ENCODE measurements at regions not wholly inside any gene's neighbourhood (a gene's known extent, or its start where the extent isn't known, plus 50 kb on each side); places are given as distances from the start of the nearest gene placed in this dataset.

DNA sequence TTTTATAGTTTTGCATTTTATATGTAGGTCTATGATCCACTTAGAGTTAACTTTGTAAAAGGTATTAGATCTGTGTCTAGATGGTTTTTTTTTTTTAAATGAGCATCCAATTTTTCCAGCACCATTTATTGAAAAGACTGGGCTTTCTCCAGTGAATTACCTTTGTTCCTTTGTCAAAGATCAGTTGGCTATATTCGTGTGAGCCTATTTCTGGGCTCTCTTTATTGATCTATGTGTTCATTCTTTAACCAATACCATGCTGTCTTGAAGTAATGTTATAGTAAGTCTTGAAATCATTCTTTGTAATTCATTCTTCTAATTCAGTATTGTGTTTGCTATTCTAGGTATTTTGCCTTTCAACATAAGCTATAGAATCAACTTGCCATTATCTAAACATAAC, 165.4 kb upstream of the ARPP21 start:
- TF ChIP-seq EZH2 (IDR thresholded peaks at IDR 0.05; ENCODE audit: borderline replicate concordance, insufficient read depth, low read depth, low read length, poor library complexity, severe bottlenecking): no peak
- TF ChIP-seq, protein P1, sequence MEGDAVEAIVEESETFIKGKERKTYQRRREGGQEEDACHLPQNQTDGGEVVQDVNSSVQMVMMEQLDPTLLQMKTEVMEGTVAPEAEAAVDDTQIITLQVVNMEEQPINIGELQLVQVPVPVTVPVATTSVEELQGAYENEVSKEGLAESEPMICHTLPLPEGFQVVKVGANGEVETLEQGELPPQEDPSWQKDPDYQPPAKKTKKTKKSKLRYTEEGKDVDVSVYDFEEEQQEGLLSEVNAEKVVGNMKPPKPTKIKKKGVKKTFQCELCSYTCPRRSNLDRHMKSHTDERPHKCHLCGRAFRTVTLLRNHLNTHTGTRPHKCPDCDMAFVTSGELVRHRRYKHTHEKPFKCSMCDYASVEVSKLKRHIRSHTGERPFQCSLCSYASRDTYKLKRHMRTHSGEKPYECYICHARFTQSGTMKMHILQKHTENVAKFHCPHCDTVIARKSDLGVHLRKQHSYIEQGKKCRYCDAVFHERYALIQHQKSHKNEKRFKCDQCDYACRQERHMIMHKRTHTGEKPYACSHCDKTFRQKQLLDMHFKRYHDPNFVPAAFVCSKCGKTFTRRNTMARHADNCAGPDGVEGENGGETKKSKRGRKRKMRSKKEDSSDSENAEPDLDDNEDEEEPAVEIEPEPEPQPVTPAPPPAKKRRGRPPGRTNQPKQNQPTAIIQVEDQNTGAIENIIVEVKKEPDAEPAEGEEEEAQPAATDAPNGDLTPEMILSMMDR (IDR thresholded peaks at IDR 0.05): no peak
